Neuronal stem cell (in vitro differentiated cells): ENCODE measurements at regions not wholly inside any gene's neighbourhood (a gene's known extent, or its start where the extent isn't known, plus 50 kb on each side); places are given as distances from the start of the nearest gene placed in this dataset.
A peak's percentile ranks its signal among the peaks of the same experiment; 100 is the strongest.

ENCODE experiments used
- DNase-seq: peaks from one replicate; pipeline ENCODE4 v3.0.0-alpha.2; 2013; ENCODE audit warnings: low spot score
- H2AFZ ChIP-seq: one replicate; pipeline ENCODE4 v1.6.1; 2013; ENCODE audit warnings: mild to moderate bottlenecking, low read length, inconsistent platforms
- H2AK5ac ChIP-seq: 2 replicates; pipeline ENCODE4 v1.6.1; 2013; ENCODE audit warnings: low read depth, mild to moderate bottlenecking, inconsistent platforms, low read length, moderate library complexity, mixed read lengths
- H2BK120ac ChIP-seq: 2 replicates; pipeline ENCODE4 v1.6.1; 2013; ENCODE audit warnings: low read depth, mild to moderate bottlenecking, inconsistent platforms, low read length, moderate library complexity, mixed read lengths
- H2BK12ac ChIP-seq: one replicate; pipeline ENCODE4 v1.6.1; 2013; ENCODE audit warnings: low read length, inconsistent platforms
- H2BK15ac ChIP-seq: 2 replicates; pipeline ENCODE4 v1.6.1; 2013; ENCODE audit warnings: mild to moderate bottlenecking, low read length, inconsistent platforms, mixed read lengths
- H2BK5ac ChIP-seq: one replicate; pipeline ENCODE4 v1.6.1; 2013; ENCODE audit warnings: inconsistent platforms, mild to moderate bottlenecking, low read length, moderate library complexity
- H3K14ac ChIP-seq: one replicate; pipeline ENCODE4 v1.6.1; 2013; ENCODE audit warnings: low read length, inconsistent platforms
- H3K18ac ChIP-seq: 2 replicates; pipeline ENCODE4 v1.6.1; 2013; ENCODE audit warnings: low read length, inconsistent platforms
- H3K23ac ChIP-seq: 2 replicates; pipeline ENCODE4 v1.6.1; 2013; ENCODE audit warnings: low read depth, mild to moderate bottlenecking, mixed read lengths, low read length, inconsistent platforms; ENCODE audit not compliant: poor library complexity
- H3K27ac ChIP-seq: replicated peaks from 3 replicates; pipeline ENCODE4 v1.5.1; 2013; ENCODE audit warnings: low read length, inconsistent platforms
- H3K27me3 ChIP-seq, 3 experiments: 2 replicates each; pipeline ENCODE4 v1.6.1; 2013; ENCODE audit warnings: low read length in 3 of 3, mild to moderate bottlenecking in 2 of 3, inconsistent platforms in 1 of 3, low read depth in 1 of 3, mixed read lengths in 1 of 3, moderate library complexity in 1 of 3; ENCODE audit not compliant: control insufficient read depth in 3 of 3, insufficient read depth in 3 of 3
- H3K36me3 ChIP-seq, 2 donors: replicated peaks in 1 of 2; 2 replicates each; pipeline ENCODE4 v1.6.1; 2013; ENCODE audit warnings: low read length in 2 of 2; ENCODE audit not compliant: control insufficient read depth in 2 of 2, insufficient read depth in 2 of 2
- H3K4ac ChIP-seq: 2 replicates; pipeline ENCODE4 v1.6.1; 2013; ENCODE audit warnings: inconsistent platforms, mild to moderate bottlenecking, low read length, moderate library complexity
- H3K4me1 ChIP-seq, 2 donors: 1 replicate in 1 of 2; 2 replicates in 1 of 2; pipeline ENCODE4 v1.6.1; 2013; ENCODE audit warnings: low read length in 2 of 2, low read depth in 1 of 2; ENCODE audit not compliant: control insufficient read depth in 2 of 2, insufficient read depth in 1 of 2
- H3K4me2 ChIP-seq: one replicate; pipeline ENCODE4 v1.6.1; 2013; ENCODE audit warnings: mild to moderate bottlenecking, low read length, inconsistent platforms; ENCODE audit not compliant: insufficient read depth, poor library complexity, severe bottlenecking
- H3K4me3 ChIP-seq, 2 donors: 2 replicates each; pipeline ENCODE4 v1.5.1; 2013; ENCODE audit warnings: low read length in 2 of 2, mild to moderate bottlenecking in 2 of 2, inconsistent platforms in 1 of 2, moderate library complexity in 1 of 2
- H3K79me1 ChIP-seq: one replicate; pipeline ENCODE4 v1.6.1; 2013; ENCODE audit warnings: low read depth, mild to moderate bottlenecking, inconsistent platforms, low read length, moderate library complexity
- H3K9ac ChIP-seq: one replicate; pipeline ENCODE4 v1.6.1; 2013; ENCODE audit warnings: mild to moderate bottlenecking, low read depth, low read length, inconsistent platforms; ENCODE audit not compliant: poor library complexity
- H3K9me3 ChIP-seq, 2 donors: replicated peaks in 1 of 2; 2 replicates each; pipeline versions ENCODE3 to v1.6.1; 2013; ENCODE audit warnings: low read length in 2 of 2, mild to moderate bottlenecking in 2 of 2, inconsistent platforms in 1 of 2, low read depth in 1 of 2, mixed read lengths in 1 of 2, moderate library complexity in 1 of 2; ENCODE audit not compliant: control insufficient read depth in 2 of 2, insufficient read depth in 1 of 2
- H4K8ac ChIP-seq: one replicate; pipeline ENCODE4 v1.6.1; 2013; ENCODE audit warnings: low read depth, mild to moderate bottlenecking, inconsistent platforms, low read length, moderate library complexity
- H4K91ac ChIP-seq: one replicate; pipeline ENCODE4 v1.6.1; 2013; ENCODE audit warnings: low read length, low read depth, mild to moderate bottlenecking, inconsistent platforms; ENCODE audit not compliant: poor library complexity
- WGBS, 2 donors: extraction: QIAGEN DNeasy Blood & Tissue Kit; methylation state at CpG; one replicate each; pipeline ENCODE4 v1.1.7; 2013; ENCODE audit warnings: missing lambda C conversion rate in 2 of 2, mixed read lengths in 1 of 2; ENCODE audit not compliant: insufficient read length in 2 of 2, insufficient replicate concordance in 1 of 2; ENCODE audit errors: extremely low coverage in 2 of 2; 5-methylcytosine and 5-hydroxymethylcytosine counted together

DNA sequence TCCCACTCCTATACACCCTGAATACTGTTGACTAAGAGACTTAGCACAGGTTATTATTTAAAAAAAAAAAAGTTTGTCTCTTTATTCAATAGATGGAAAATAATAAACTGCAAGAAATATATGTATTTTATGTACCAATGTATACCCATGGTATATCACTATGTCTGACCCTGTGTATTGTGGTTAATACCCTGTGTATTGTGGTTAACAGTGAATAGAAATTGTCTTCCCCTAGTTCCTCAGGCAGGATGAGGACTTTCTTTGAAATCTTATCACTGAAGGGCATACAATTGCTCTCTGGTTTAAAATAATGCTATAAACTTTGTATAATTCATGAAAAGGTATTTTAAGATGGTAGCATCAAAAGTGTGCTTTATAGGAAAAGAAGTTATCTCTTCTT lies 80.0 kb upstream of the TMEM106B start:
- no peak overlapping the region for H3K23ac ChIP-seq
- no peak overlapping the region for H3K4me2 ChIP-seq
- H3K36me3 ChIP-seq = no peaks in the 10 kb centered on the region
- no peak overlapping the region for H4K8ac ChIP-seq
- no peak overlapping the region for H3K14ac ChIP-seq
- no peaks in the 10 kb centered on the region for H3K9me3 ChIP-seq
- H2BK12ac ChIP-seq = no peak overlapping the region
- DNase-seq = no peak
- no peak overlapping the region for H2BK5ac ChIP-seq
- H3K9ac ChIP-seq = no peak overlapping the region
- H2AFZ ChIP-seq = no peak overlapping the region
- no peaks in the 10 kb centered on the region for H3K27me3 ChIP-seq
- H3K4me1 ChIP-seq = no peaks in the 10 kb centered on the region
- H4K91ac ChIP-seq = no peak overlapping the region
- no peak overlapping the region for H3K4me3 ChIP-seq
- H3K4ac ChIP-seq = no peak overlapping the region
- H3K18ac ChIP-seq = no peak overlapping the region
- H3K27ac ChIP-seq = no peak overlapping the region
- no peak overlapping the region for H2AK5ac ChIP-seq
- H3K79me1 ChIP-seq = no peaks in the 10 kb centered on the region
- H2BK15ac ChIP-seq = no peak overlapping the region
- no peak overlapping the region for H2BK120ac ChIP-seq

DNA sequence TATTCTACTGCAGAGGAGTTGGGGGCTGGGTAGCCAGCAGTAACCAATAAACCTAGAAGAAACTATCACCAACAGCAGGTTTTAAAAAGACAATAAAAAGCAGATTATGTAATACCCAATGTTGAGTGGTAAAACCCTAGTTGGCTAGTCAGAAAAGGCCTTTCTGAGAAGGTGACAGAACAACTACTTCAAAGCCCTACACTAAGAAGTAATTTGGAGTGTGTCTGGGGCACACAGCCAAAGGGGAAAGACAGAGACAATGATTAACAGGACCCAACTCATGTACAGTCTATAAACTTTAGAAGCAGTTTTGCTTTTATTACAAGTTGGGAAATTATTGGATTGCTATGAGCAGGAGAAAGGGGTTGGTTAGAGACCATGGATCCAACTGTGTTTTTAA lies 77.2 kb upstream of the TMEM106B start:
- Histone ChIP-seq H3K4me2 (no peak overlapping the region), H2AFZ (no peak overlapping the region), H3K4me1 (no peaks in the 10 kb centered on the region), H3K9ac (no peak overlapping the region), H4K91ac (no peak overlapping the region), H3K27ac (no peak overlapping the region), H4K8ac (no peak overlapping the region), H3K4me3 (no peak overlapping the region), H2BK120ac (no peak overlapping the region), H2BK12ac (no peak overlapping the region), H3K14ac (no peak overlapping the region), H3K36me3 (no peaks in the 10 kb centered on the region), H3K9me3 (no peaks in the 10 kb centered on the region), H3K4ac (no peak overlapping the region), H3K23ac (no peak overlapping the region), H2AK5ac (no peak overlapping the region), H3K18ac (no peak overlapping the region), H3K27me3 (no peaks in the 10 kb centered on the region), H3K79me1 (no peaks in the 10 kb centered on the region), H2BK5ac (no peak overlapping the region), H2BK15ac (no peak overlapping the region)
- DNase-seq = no peak

DNA sequence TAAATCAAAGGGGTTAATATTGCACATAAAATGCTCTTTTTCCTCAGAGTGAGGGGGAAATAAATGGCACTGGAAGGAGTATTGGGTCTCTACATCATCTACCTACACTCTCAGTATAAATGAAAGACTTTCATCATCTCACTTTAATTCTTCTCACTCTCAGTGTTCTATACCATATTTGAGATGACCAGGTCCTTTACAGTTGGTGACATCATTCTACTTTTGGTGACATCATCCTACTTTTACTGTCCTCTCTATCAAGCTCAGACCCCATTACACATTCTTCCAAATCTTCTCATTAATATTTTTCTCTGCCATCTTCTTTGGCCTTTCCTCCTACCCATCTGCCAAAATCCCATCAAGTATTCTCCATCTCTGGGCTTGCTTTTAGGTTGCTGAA lies 74.6 kb upstream of the TMEM106B start:
- H3K4ac ChIP-seq = no peak overlapping the region
- no peaks in the 10 kb centered on the region for H3K4me1 ChIP-seq
- H3K23ac ChIP-seq = no peak overlapping the region
- H2BK12ac ChIP-seq = no peak overlapping the region
- H4K91ac ChIP-seq = no peak overlapping the region
- H3K18ac ChIP-seq = no peak overlapping the region
- no peak overlapping the region for H4K8ac ChIP-seq
- H3K4me3 ChIP-seq = no peak overlapping the region
- H2BK15ac ChIP-seq = no peak overlapping the region
- H3K4me2 ChIP-seq = no peak overlapping the region
- H2AK5ac ChIP-seq = no peak overlapping the region
- no peaks in the 10 kb centered on the region for H3K79me1 ChIP-seq
- H3K9me3 ChIP-seq = no peaks in the 10 kb centered on the region
- H3K36me3 ChIP-seq = no peaks in the 10 kb centered on the region
- no peak for DNase-seq
- no peak overlapping the region for H2AFZ ChIP-seq
- H2BK120ac ChIP-seq = no peak overlapping the region
- no peak overlapping the region for H3K14ac ChIP-seq
- no peak overlapping the region for H3K9ac ChIP-seq
- no peak overlapping the region for H3K27ac ChIP-seq
- no peak overlapping the region for H2BK5ac ChIP-seq
- no peaks in the 10 kb centered on the region for H3K27me3 ChIP-seq

DNA sequence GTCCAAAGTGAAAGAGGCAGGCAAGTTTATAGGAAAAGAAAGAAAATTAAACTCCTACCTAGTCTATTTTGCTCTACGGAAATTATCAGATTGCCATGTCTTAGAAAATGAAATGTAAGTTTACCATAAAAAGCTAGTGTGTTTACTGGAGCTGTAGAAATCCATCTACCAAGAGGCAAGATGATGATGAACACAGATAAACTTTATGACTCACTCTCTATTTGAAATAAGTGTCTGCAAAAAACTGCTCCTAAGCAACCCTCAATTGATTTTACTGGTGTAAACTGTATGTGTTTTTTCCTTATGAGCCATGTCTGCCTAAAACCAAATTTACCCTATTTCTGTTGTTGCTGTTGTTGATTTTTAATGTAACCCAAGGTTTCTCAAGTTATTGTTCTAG lies 73.8 kb upstream of the TMEM106B start:
- no peak overlapping the region for H2AK5ac ChIP-seq
- H3K27me3 ChIP-seq = no peaks in the 10 kb centered on the region
- H3K23ac ChIP-seq = no peak overlapping the region
- H3K27ac ChIP-seq = no peak overlapping the region
- H2BK12ac ChIP-seq = no peak overlapping the region
- H3K18ac ChIP-seq = no peak overlapping the region
- H3K4me1 ChIP-seq = no peaks in the 10 kb centered on the region
- H2BK15ac ChIP-seq = no peak overlapping the region
- H2AFZ ChIP-seq = peak overlapping the region; percentile 41
- no peak overlapping the region for H4K91ac ChIP-seq
- DNase-seq = no peak
- no CpG with 5 or more reads among the region's 1 CpG for WGBS, 2 donors
- no peak overlapping the region for H3K4me3 ChIP-seq
- H4K8ac ChIP-seq = no peak overlapping the region
- no peaks in the 10 kb centered on the region for H3K79me1 ChIP-seq
- H2BK5ac ChIP-seq = no peak overlapping the region
- H3K14ac ChIP-seq = no peak overlapping the region
- no peak overlapping the region for H3K9ac ChIP-seq
- no peaks in the 10 kb centered on the region for H3K9me3 ChIP-seq
- H3K36me3 ChIP-seq = no peaks in the 10 kb centered on the region
- H2BK120ac ChIP-seq = no peak overlapping the region
- H3K4ac ChIP-seq = no peak overlapping the region
- H3K4me2 ChIP-seq = no peak overlapping the region
